PC-3 (cell line): ENCODE measurements at regions not wholly inside any gene's neighbourhood (a gene's known extent, or its start where the extent isn't known, plus 50 kb on each side); places are given as distances from the start of the nearest gene placed in this dataset.

ENCODE experiments used
- ATAC-seq: fragments of 200-7000 bp; cut with Tn5 transposase; 2 replicates; pipeline ENCODE4 v1.9.1; 2020; ENCODE audit warnings: mild to moderate bottlenecking, moderate library complexity
- BruUV-seq: library from RNA; stranded (reverse); fragments of 400-500 nt; replicated peaks from 2 replicates; lab custom pipeline; 2021; lab: Mats Ljungman, UMichigan
- CTCF ChIA-PET: fragments of 300-600 bp; sonication (Branson Sonifier 250); formaldehyde crosslinking; loops from one replicate; lab custom pipeline; 2022; ENCODE audit warnings: antibody characterized with exemption; lab: Charles Lee
- POLR2A ChIA-PET: fragments of 300-600 bp; sonication (Branson Sonifier 250); formaldehyde crosslinking; loops from one replicate; lab custom pipeline; 2022; ENCODE audit warnings: antibody characterized with exemption; ENCODE audit not compliant: unreplicated experiment; lab: Charles Lee
- DNase-seq: peaks from one replicate; pipeline ENCODE4 v3.0.0-alpha.2; 2015
- H2AFZ ChIP-seq: fragments of 300-600 bp; sonication (generic); 2 replicates; pipeline ENCODE4 v1.6.0; 2016; ENCODE audit warnings: antibody characterized with exemption, low read length
- H3F3A ChIP-seq: fragments of 300-600 bp; sonication (generic); one replicate; pipeline ENCODE4 v1.6.0; 2017; ENCODE audit warnings: antibody characterized with exemption, low read length, control low read depth, mild to moderate bottlenecking; ENCODE audit not compliant: unreplicated experiment
- H3K27ac ChIP-seq: fragments of 300-600 bp; sonication (generic); 2 replicates; pipeline ENCODE4 v1.5.1; 2016; ENCODE audit warnings: mild to moderate bottlenecking, low read length
- H3K27me3 ChIP-seq: fragments of 300-600 bp; sonication (generic); 2 replicates; pipeline ENCODE4 v1.6.1; 2016; ENCODE audit warnings: low read length, mixed read lengths
- H3K36me3 ChIP-seq: fragments of 300-600 bp; sonication (generic); 2 replicates; pipeline ENCODE4 v1.6.1; 2016; ENCODE audit warnings: low read depth, mixed run types, low read length, mixed read lengths
- H3K4me1 ChIP-seq: fragments of 300-600 bp; sonication (generic); 2 replicates; pipeline ENCODE4 v1.5.1; 2016; ENCODE audit warnings: low read length; ENCODE audit not compliant: insufficient read depth
- H3K4me2 ChIP-seq: fragments of 300-600 bp; sonication (generic); 2 replicates; pipeline ENCODE4 v1.6.0; 2016; ENCODE audit warnings: low read length
- H3K4me3 ChIP-seq: fragments of 300-600 bp; sonication (generic); 2 replicates; pipeline ENCODE4 v1.5.1; 2016; ENCODE audit warnings: mild to moderate bottlenecking, low read length, mixed read lengths
- H3K79me2 ChIP-seq: fragments of 300-600 bp; sonication (generic); 2 replicates; pipeline ENCODE4 v1.6.1; 2017; ENCODE audit warnings: low read length, mixed read lengths
- H3K9ac ChIP-seq: fragments of 300-600 bp; sonication (generic); 2 replicates; pipeline ENCODE4 v1.6.0; 2016; ENCODE audit warnings: mild to moderate bottlenecking, low read length
- H3K9me2 ChIP-seq: fragments of 300-600 bp; sonication (generic); replicated peaks from 2 replicates; pipeline ENCODE4 v1.6.1; 2016; ENCODE audit warnings: mixed run types, low read length, mixed read lengths
- H3K9me3 ChIP-seq: fragments of 300-600 bp; sonication (generic); 2 replicates; pipeline ENCODE4 v1.6.1; 2016; ENCODE audit warnings: low read length, mixed read lengths
- H4K20me1 ChIP-seq: fragments of 300-600 bp; sonication (generic); 2 replicates; pipeline ENCODE4 v1.6.1; 2016; ENCODE audit warnings: low read length, mixed read lengths
- CTCF ChIP-seq: fragments of 300-600 bp; sonication (generic); conservative IDR thresholded peaks from 2 replicates; pipeline ENCODE4 v1.5.1; 2017; ENCODE audit warnings: antibody characterized with exemption, low read depth, mild to moderate bottlenecking, low read length
- EZH2 ChIP-seq: fragments of 300-600 bp; sonication (generic); IDR thresholded peaks from one replicate; pipeline ENCODE4 v1.6.1; 2017; ENCODE audit warnings: antibody characterized with exemption, mild to moderate bottlenecking, low read length; ENCODE audit not compliant: unreplicated experiment
- EZH2phosphoT487 ChIP-seq: fragments of 300-600 bp; sonication (generic); IDR thresholded peaks from 2 replicates; pipeline ENCODE4 v1.6.1; 2018; ENCODE audit warnings: mild to moderate bottlenecking, antibody characterized with exemption, low read length, borderline replicate concordance
- intact Hi-C: fragments of 100-400 bp; cut with micrococcal nuclease; formaldehyde crosslinking; loops from 2 replicates; pipeline ENCODE4 v1.9.0; 2023

- no peak overlapping the region for H3K4me2 ChIP-seq
- no peak for DNase-seq
- H2AFZ ChIP-seq: no peak overlapping the region
- no peaks in the 10 kb centered on the region for H4K20me1 ChIP-seq
- H3F3A ChIP-seq: no peaks in the 10 kb centered on the region
- peaks cover 6% of the 10 kb centered on the region; the same call in 1 of the 2 replicates for H3K27me3 ChIP-seq
- ChIA-PET CTCF (no interaction called here), POLR2A (no interaction called here)
- ATAC-seq: no peak
- no peak overlapping the region for H3K9ac ChIP-seq
- intact Hi-C loops: no loop called here
- H3K9me3 ChIP-seq: no peaks in the 10 kb centered on the region
- H3K4me1 ChIP-seq: no peaks in the 10 kb centered on the region
- H3K36me3 ChIP-seq: no peaks in the 10 kb centered on the region
- no peak overlapping the region for H3K4me3 ChIP-seq
- no peak overlapping the region for H3K27ac ChIP-seq
- H3K79me2 ChIP-seq: no peaks in the 10 kb centered on the region
- BruUV-seq: no TSS peak
- H3K9me2 ChIP-seq: no peaks in the 10 kb centered on the region
- no peak for TF ChIP-seq EZH2
- TF ChIP-seq CTCF: no peak
- TF ChIP-seq EZH2phosphoT487: no peak
These were observed 563.4 kb downstream of the BCL11B start for GRCh38 chr14:98708555-98708954.

- intact Hi-C loops: no loop called here
- no peaks in the 10 kb centered on the region for H4K20me1 ChIP-seq
- no peaks in the 10 kb centered on the region for H3K79me2 ChIP-seq
- no peaks in the 10 kb centered on the region for H3K9me2 ChIP-seq
- no peaks in the 10 kb centered on the region for H3K9me3 ChIP-seq
- no TSS peak for BruUV-seq
- no peaks in the 10 kb centered on the region for H3K36me3 ChIP-seq
- H3K4me2 ChIP-seq: no peak overlapping the region
- H3K27me3 ChIP-seq: peaks cover 6% of the 10 kb centered on the region; the same call in 1 of the 2 replicates
- no peak overlapping the region for H3K4me3 ChIP-seq
- DNase-seq (no peak), ATAC-seq (no peak)
- POLR2A ChIA-PET: no interaction called here
- TF ChIP-seq EZH2 (no peak), CTCF (no peak), EZH2phosphoT487 (no peak)
- H2AFZ ChIP-seq: no peak overlapping the region
- CTCF ChIA-PET: no interaction called here
- no peak overlapping the region for H3K9ac ChIP-seq
- no peaks in the 10 kb centered on the region for H3F3A ChIP-seq
- no peak overlapping the region for H3K27ac ChIP-seq
- no peaks in the 10 kb centered on the region for H3K4me1 ChIP-seq
These were observed 560.5 kb downstream of the BCL11B start for GRCh38 chr14:98711453-98711852.

- Histone ChIP-seq H3K4me3 (no peak overlapping the region), H3K27ac (no peak overlapping the region), H2AFZ (no peak overlapping the region), H3F3A (no peaks in the 10 kb centered on the region), H3K4me1 (no peaks in the 10 kb centered on the region), H3K9me3 (no peaks in the 10 kb centered on the region), H3K9ac (no peak overlapping the region), H3K27me3 (peaks cover 14% of the 10 kb centered on the region; the same call in 1 of the 2 replicates), H4K20me1 (no peaks in the 10 kb centered on the region), H3K9me2 (no peaks in the 10 kb centered on the region), H3K79me2 (no peaks in the 10 kb centered on the region), H3K36me3 (no peaks in the 10 kb centered on the region), H3K4me2 (no peak overlapping the region)
- intact Hi-C loops: no loop called here
- ATAC-seq (no peak), DNase-seq (no peak)
- BruUV-seq: no TSS peak
- POLR2A ChIA-PET: no interaction called here
- CTCF ChIA-PET: no interaction called here
- TF ChIP-seq EZH2 (no peak), CTCF (no peak), EZH2phosphoT487 (no peak)
These were observed 557.2 kb downstream of the BCL11B start for GRCh38 chr14:98714626-98715425.
